ENCODE measurements at regions not wholly inside any gene's neighbourhood (a gene's known extent, or its start where the extent isn't known, plus 50 kb on each side); places are given as distances from the start of the nearest gene placed in this dataset.

DNA sequence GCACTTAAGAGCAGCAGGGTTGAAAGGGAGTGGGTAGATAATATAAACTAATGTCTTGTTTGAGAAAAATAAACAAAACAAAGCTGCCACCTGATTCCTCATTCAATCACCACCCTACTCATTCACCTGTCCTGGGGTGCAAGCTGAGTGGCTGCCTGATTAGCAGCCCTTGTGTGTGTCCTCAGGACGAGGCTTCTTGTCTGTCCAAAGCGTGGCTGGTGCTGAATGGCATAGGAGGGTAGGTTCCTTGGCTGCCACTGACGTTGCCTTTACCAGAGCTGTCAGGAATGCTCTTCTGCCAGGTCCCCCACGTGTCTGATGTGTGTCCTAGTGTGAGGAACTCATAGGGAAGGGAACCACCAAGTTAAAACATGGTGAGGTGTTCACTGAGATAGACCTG is 146.6 kb upstream of the SLC24A2 start:
- H3K27ac ChIP-seq = no peak overlapping the region
- H3K9me3 ChIP-seq = no peaks in the 10 kb centered on the region
- ATAC-seq = no peak
- H3K36me3 ChIP-seq = no peaks in the 10 kb centered on the region
- no peak for DNase-seq
- no peak overlapping the region for H3K4me3 ChIP-seq
- H3K4me1 ChIP-seq = peaks cover 0 to 3% of the 10 kb centered on the region in 2 donors
- TF ChIP-seq, protein P1, sequence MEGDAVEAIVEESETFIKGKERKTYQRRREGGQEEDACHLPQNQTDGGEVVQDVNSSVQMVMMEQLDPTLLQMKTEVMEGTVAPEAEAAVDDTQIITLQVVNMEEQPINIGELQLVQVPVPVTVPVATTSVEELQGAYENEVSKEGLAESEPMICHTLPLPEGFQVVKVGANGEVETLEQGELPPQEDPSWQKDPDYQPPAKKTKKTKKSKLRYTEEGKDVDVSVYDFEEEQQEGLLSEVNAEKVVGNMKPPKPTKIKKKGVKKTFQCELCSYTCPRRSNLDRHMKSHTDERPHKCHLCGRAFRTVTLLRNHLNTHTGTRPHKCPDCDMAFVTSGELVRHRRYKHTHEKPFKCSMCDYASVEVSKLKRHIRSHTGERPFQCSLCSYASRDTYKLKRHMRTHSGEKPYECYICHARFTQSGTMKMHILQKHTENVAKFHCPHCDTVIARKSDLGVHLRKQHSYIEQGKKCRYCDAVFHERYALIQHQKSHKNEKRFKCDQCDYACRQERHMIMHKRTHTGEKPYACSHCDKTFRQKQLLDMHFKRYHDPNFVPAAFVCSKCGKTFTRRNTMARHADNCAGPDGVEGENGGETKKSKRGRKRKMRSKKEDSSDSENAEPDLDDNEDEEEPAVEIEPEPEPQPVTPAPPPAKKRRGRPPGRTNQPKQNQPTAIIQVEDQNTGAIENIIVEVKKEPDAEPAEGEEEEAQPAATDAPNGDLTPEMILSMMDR (IDR thresholded peaks at IDR 0.05 in 4 of 5, conservative IDR thresholded peaks at IDR 0.05 in 1 of 5) = no peak
- TF ChIP-seq POLR2A (IDR thresholded peaks at IDR 0.05) = no peak
- H3K27me3 ChIP-seq = no peaks in the 10 kb centered on the region
- intact Hi-C loops (cut with DNase I; ENCODE audit: low total_unique reads) = no loop called here
- in situ Hi-C loops (cut with MboI; ENCODE audit: low sequenced_read_pairs in 4 of 4) = loop anchor here in 1 of 4 donors (25.0 kb wide), 1 partner anchor 102 kb away; no protein-coding TSS in a partner anchor

DNA sequence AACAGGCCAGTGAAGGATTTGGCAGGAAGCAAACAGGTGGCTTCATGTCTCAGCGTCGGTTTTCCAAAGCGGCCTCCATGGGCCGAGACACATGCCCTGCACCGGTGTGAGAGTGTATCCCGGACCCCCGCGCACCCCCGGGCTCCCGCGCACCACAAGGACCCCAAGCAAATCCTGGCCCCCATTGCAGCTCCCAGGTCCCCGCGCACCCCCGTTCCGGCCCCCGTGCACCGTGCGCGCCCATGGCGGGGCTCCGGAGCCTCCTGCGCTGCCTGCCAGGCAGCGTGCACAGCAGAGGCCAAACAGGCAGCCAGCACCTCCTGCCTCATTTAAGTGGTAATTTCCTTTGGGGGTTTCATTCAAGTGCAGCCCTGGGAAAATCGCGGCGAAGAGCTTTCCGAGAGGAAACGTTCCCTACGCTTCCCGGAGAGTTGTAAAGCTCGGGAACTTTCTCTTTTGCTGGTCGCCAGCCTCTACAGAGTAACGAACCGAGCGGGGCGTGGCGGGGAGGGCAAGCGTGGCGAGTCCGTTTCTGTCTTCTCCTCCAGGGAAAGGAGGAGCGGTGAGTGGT is 145.5 kb upstream of the SLC24A2 start:
- Histone ChIP-seq H3K27ac (no peak overlapping the region), H3K4me1 (peaks cover 0 to 3% of the 10 kb centered on the region in 2 donors), H3K27me3 (no peaks in the 10 kb centered on the region), H3K9me3 (no peaks in the 10 kb centered on the region), H3K36me3 (no peaks in the 10 kb centered on the region), H3K4me3 (peak overlapping the region; percentile 54 to 70 (median 60))
- DNase-seq (no peak), ATAC-seq (peak; percentile 33 to 66)
- in situ Hi-C loops (cut with MboI; ENCODE audit: low sequenced_read_pairs in 4 of 4) = loop anchor here in 1 of 4 donors (25.0 kb wide), 1 partner anchor 103 kb away; no protein-coding TSS in a partner anchor
- TF ChIP-seq, protein P1 (IDR thresholded peaks at IDR 0.05 in 4 of 5, conservative IDR thresholded peaks at IDR 0.05 in 1 of 5) = no peak
- no peak for TF ChIP-seq POLR2A (IDR thresholded peaks at IDR 0.05)
- intact Hi-C loops (cut with DNase I; ENCODE audit: low total_unique reads) = no loop called here

DNA sequence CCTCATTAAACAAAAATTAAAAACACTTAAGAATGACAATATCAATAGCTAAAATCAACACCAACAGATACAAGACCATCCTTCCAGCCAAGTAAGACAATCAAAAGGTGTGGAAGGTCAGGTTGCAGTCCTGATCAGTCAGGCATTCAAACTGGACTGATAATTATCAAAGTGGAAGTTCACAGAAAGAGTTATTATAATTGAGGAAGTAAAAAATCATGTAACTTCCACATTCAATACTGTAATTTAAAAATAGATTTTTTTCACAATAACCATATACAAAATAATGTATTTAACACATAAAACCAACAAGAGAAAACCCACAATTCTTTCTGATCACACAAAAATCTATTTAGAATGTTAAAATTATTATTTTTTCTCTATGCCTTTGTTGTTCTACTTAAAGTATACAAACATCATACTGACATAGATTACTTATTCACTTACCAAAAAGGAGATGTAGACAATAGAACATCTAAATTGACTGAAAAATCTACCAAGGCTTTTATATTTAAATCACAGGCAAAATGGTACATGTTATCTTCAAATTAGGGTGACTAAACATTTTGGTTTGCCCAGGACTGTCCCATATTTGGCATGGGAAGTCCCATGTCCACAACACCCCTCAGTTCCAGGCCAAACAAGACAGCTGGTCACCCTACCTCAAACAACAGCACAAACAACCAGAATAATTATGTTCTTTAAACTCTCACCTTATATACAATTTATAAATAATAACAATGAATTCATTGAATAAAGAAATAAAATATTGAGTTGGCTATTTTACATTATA is 142.5 kb upstream of the SLC24A2 start:
- intact Hi-C loops (cut with DNase I; ENCODE audit: low total_unique reads) = no loop called here
- in situ Hi-C loops (cut with MboI; ENCODE audit: low sequenced_read_pairs in 4 of 4) = loop anchor here in 1 of 4 donors (25.0 kb wide), 1 partner anchor 106 kb away; no protein-coding TSS in a partner anchor
- ATAC-seq = no peak

DNA sequence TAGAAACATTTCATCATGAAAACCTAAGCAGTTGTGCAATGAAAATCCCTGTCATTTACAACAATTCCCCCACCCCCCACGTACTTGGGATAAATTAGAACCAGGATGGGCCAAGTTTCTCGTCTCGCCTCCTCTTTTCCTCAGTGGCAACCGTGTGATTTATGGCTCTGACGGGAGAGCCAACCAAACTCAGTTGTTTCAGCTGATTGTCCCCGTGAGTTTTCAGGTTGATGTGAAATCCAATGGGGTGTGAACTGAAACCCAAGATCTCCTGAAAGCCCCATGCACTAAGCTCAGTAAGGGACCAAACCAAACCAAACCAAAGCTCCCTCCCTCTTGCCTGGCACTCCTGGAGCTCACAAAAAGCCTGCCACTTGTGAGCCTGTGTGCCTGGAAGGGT is 138.7 kb upstream of the SLC24A2 start:
- peaks cover 0 to 3% of the 10 kb centered on the region in 2 donors for H3K4me1 ChIP-seq
- no peak for ATAC-seq
- no peak overlapping the region for H3K4me3 ChIP-seq
- H3K36me3 ChIP-seq = no peaks in the 10 kb centered on the region
- intact Hi-C loops (cut with DNase I; ENCODE audit: low total_unique reads) = loop anchor here (2.0 kb wide), 1 partner anchor 427 kb away; no protein-coding TSS in a partner anchor
- in situ Hi-C loops (cut with MboI; ENCODE audit: low sequenced_read_pairs in 4 of 4) = loop anchor here (5.0 to 25.0 kb wide), 6 partner anchors 110 to 1187 kb away; no protein-coding TSS in a partner anchor
- no peak for DNase-seq
- TF ChIP-seq, protein P1 (IDR thresholded peaks at IDR 0.05 in 4 of 5, conservative IDR thresholded peaks at IDR 0.05 in 1 of 5) = no peak
- TF ChIP-seq POLR2A (IDR thresholded peaks at IDR 0.05) = no peak
- no peaks in the 10 kb centered on the region for H3K9me3 ChIP-seq
- no peak overlapping the region for H3K27ac ChIP-seq
- H3K27me3 ChIP-seq = no peaks in the 10 kb centered on the region

More for the DNA sequence above, 142.5 kb upstream of the SLC24A2 start:
- TF ChIP-seq, protein P1 (IDR thresholded peaks at IDR 0.05 in 4 of 5, conservative IDR thresholded peaks at IDR 0.05 in 1 of 5) = no peak
- TF ChIP-seq POLR2A (IDR thresholded peaks at IDR 0.05) = no peak
- no peaks in the 10 kb centered on the region for H3K36me3 ChIP-seq
- peaks cover 0 to 3% of the 10 kb centered on the region in 2 donors for H3K4me1 ChIP-seq
- H3K27me3 ChIP-seq = no peaks in the 10 kb centered on the region
- H3K4me3 ChIP-seq = no peak overlapping the region
- no peak overlapping the region for H3K27ac ChIP-seq
- no peak for DNase-seq
- no peaks in the 10 kb centered on the region for H3K9me3 ChIP-seq
